ENCODE measurements at regions not wholly inside any gene's neighbourhood (a gene's known extent, or its start where the extent isn't known, plus 50 kb on each side); places are given as distances from the start of the nearest gene placed in this dataset.

- TF ChIP-seq POLR2AphosphoS5 (IDR thresholded peaks at IDR 0.05; ENCODE audit: low read depth), result no peak
- no peak for TF ChIP-seq CTCF (conservative IDR thresholded peaks at IDR 0.05; ENCODE audit: low read depth in 2 of 2)
- TF ChIP-seq EZH2phosphoT487 (IDR thresholded peaks at IDR 0.05; ENCODE audit: unreplicated experiment), result no peak
These were observed 673.9 kb upstream of the KLF4 start for GRCh38 chr9:108163321-108164005.

Measured in GM23338 (cell line).